Astrocyte (in vitro differentiated cells and primary cell): ENCODE measurements at regions not wholly inside any gene's neighbourhood (a gene's known extent, or its start where the extent isn't known, plus 50 kb on each side); places are given as distances from the start of the nearest gene placed in this dataset.

Experiments
- EZH2 ChIP-seq: IDR thresholded peaks from 2 replicates; pipeline ENCODE4 v1.6.1; 2012; ENCODE audit warnings: mild to moderate bottlenecking, low read length, inconsistent platforms; ENCODE audit not compliant: insufficient read depth
- TF ChIP-seq, protein P1 (sequence below): IDR thresholded peaks from 2 replicates; pipeline ENCODE4 v1.5.1; 2011; ENCODE audit warnings: low read depth, mild to moderate bottlenecking, inconsistent platforms, low read length, moderate library complexity; ENCODE audit not compliant: insufficient read depth

DNA sequence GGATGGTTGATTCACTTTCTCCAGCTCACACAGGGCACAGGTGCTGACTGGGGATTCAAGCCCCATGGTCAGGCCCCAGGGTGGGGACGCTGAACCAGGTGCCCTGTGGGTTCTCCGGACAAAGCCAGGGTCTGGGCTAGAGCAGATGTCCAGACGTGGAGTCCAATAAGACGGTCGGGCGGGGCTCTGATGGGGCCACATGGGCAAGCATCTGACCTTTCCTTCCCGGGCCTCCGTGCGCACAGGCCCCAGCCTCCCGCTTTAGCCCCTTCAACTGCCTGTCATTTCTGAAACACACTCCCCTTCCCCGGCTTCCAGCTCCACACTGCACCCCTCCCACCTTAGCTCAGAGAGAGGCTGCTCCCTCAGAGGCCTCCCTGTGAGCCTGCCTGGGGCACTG lies 153.0 kb upstream of the PPP2R2D start:
- TF ChIP-seq, protein P1, sequence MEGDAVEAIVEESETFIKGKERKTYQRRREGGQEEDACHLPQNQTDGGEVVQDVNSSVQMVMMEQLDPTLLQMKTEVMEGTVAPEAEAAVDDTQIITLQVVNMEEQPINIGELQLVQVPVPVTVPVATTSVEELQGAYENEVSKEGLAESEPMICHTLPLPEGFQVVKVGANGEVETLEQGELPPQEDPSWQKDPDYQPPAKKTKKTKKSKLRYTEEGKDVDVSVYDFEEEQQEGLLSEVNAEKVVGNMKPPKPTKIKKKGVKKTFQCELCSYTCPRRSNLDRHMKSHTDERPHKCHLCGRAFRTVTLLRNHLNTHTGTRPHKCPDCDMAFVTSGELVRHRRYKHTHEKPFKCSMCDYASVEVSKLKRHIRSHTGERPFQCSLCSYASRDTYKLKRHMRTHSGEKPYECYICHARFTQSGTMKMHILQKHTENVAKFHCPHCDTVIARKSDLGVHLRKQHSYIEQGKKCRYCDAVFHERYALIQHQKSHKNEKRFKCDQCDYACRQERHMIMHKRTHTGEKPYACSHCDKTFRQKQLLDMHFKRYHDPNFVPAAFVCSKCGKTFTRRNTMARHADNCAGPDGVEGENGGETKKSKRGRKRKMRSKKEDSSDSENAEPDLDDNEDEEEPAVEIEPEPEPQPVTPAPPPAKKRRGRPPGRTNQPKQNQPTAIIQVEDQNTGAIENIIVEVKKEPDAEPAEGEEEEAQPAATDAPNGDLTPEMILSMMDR, result no peak
- TF ChIP-seq EZH2, result no peak
